ENCODE measurements at regions not wholly inside any gene's neighbourhood (a gene's known extent, or its start where the extent isn't known, plus 50 kb on each side); places are given as distances from the start of the nearest gene placed in this dataset.
"Not testable (repeated sequence)": the region's sequence is repeated elsewhere in the genome, so short reads cannot be mapped to it uniquely, and the experiment has no call there.

DNA sequence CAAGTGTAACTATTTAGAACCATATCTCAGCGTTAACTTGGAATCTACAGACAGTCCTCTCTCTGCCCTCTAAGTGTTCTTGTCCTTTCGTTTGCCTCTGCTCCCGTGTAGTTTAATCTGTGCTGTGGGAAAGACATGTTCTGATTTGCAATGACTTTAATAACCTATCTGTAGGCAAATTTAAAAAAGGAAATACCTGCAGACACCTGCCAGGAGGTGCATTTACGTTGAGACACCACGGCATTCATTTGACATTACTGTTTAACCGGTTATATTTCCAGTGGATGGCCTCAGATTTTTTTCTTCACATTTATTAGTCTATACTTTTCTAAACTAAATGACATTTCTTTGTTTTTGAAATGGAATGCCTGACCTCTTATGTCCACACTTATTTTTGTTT is 997.9 kb upstream of the PCDH7 start:
- Histone ChIP-seq H3K4me1 (ENCODE audit: control extremely low read depth in 1 of 4, control insufficient read depth in 4 of 4, insufficient read depth in 4 of 4, low read length in 3 of 4) (no peaks in the 10 kb centered on the region), H3K4me3 (ENCODE audit: control insufficient read depth in 1 of 7, extremely low read depth in 1 of 7, insufficient read depth in 4 of 7, low read depth in 2 of 7, low read length in 6 of 7) (no peak overlapping the region), H3K36me3 (ENCODE audit: control insufficient read depth in 4 of 4, insufficient read depth in 4 of 4, low read length in 3 of 4) (no peaks in the 10 kb centered on the region), H3K27ac (ENCODE audit: insufficient read depth in 1 of 2, low read depth in 1 of 2, low read length in 2 of 2, poor library complexity in 1 of 2, severe bottlenecking in 2 of 2) (no peak overlapping the region), H3K9me3 (ENCODE audit: control extremely low read depth in 1 of 5, control insufficient read depth in 4 of 5, insufficient read depth in 2 of 5, low read depth in 1 of 5, low read length in 4 of 5) (no peaks in the 10 kb centered on the region), H3K27me3 (replicated peaks in 2 of 5; ENCODE audit: control insufficient read depth in 4 of 5, insufficient read depth in 5 of 5, low read length in 4 of 5) (no peaks in the 10 kb centered on the region)
- WGBS (ENCODE audit: insufficient coverage) = 100% methylated on average over 5 of the region's 6 CpGs
- no peak for DNase-seq
- ChIA-PET POLR2A (no interaction called here), CTCF (no interaction called here)

DNA sequence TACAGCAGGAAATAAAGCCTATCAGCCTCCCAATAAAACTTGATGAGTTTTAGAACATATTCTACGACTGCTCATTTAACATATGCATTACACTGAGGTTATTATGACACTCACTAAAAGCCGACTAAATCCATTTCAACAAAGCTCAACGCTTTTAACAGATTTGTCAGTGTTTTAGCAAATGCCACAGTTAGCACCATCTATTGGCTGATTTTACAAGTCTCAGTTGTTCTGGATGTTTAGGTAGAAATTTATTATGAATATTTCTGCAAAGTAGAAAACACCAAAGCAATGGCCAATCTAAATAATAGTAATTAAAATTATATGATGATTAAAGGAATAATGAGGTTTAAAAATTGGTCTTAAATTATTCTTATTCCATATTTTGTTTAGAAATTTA is 993.2 kb upstream of the PCDH7 start:
- ChIA-PET POLR2A (no interaction called here), CTCF (interaction anchor here (0.6 to 1.0 kb wide), 2 partner anchors 9 to 10 kb away, joined by 3 read pairs; no protein-coding TSS in a partner anchor)
- H3K27me3 ChIP-seq (replicated peaks in 2 of 5; ENCODE audit: control insufficient read depth in 4 of 5, insufficient read depth in 5 of 5, low read length in 4 of 5) = no peaks in the 10 kb centered on the region
- no peak overlapping the region for H3K27ac ChIP-seq (ENCODE audit: insufficient read depth in 1 of 2, low read depth in 1 of 2, low read length in 2 of 2, poor library complexity in 1 of 2, severe bottlenecking in 2 of 2)
- no peaks in the 10 kb centered on the region for H3K36me3 ChIP-seq (ENCODE audit: control insufficient read depth in 4 of 4, insufficient read depth in 4 of 4, low read length in 3 of 4)
- no CpG with 5 or more reads among the region's 3 CpGs for WGBS (ENCODE audit: insufficient coverage)
- H3K4me3 ChIP-seq (ENCODE audit: control insufficient read depth in 1 of 7, extremely low read depth in 1 of 7, insufficient read depth in 4 of 7, low read depth in 2 of 7, low read length in 6 of 7) = no peak overlapping the region
- H3K9me3 ChIP-seq (ENCODE audit: control extremely low read depth in 1 of 5, control insufficient read depth in 4 of 5, insufficient read depth in 2 of 5, low read depth in 1 of 5, low read length in 4 of 5) = no peaks in the 10 kb centered on the region
- no peaks in the 10 kb centered on the region for H3K4me1 ChIP-seq (ENCODE audit: control extremely low read depth in 1 of 4, control insufficient read depth in 4 of 4, insufficient read depth in 4 of 4, low read length in 3 of 4)
- no peak for DNase-seq

- POLR2A ChIA-PET = no interaction called here
- H3K4me3 ChIP-seq (ENCODE audit: control insufficient read depth in 1 of 7, extremely low read depth in 1 of 7, insufficient read depth in 4 of 7, low read depth in 2 of 7, low read length in 6 of 7) = no peak overlapping the region
Measured at GRCh38 chr4:29734343-29735213, 985.6 kb upstream of the PCDH7 start.

DNA sequence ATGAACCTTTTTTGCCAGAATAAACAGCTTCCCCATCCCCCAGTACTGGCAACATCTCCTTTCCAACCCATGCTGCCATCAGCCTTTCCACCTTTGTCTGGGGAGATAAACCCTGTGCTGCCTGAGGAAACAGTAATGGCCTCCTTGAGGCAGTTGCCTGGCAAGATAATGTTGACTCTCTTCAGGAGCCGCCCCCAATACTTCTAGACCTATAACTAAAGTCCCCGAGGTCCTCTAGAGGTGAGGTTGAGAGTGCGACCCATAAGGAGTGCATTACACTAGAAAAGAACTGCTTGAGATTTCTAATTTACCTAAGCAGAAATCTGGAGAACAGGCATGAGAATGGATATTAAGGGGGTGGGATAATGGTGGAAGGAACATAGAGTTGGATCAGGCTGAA is 963.2 kb upstream of the PCDH7 start:
- no peaks in the 10 kb centered on the region for H3K9me3 ChIP-seq (ENCODE audit: control extremely low read depth in 1 of 5, control insufficient read depth in 4 of 5, insufficient read depth in 2 of 5, low read depth in 1 of 5, low read length in 4 of 5)
- ChIA-PET POLR2A (no interaction called here), CTCF (no interaction called here)
- no peaks in the 10 kb centered on the region for H3K4me1 ChIP-seq (ENCODE audit: control extremely low read depth in 1 of 4, control insufficient read depth in 4 of 4, insufficient read depth in 4 of 4, low read length in 3 of 4)
- DNase-seq = no peak
- H3K27ac ChIP-seq (ENCODE audit: insufficient read depth in 1 of 2, low read depth in 1 of 2, low read length in 2 of 2, poor library complexity in 1 of 2, severe bottlenecking in 2 of 2) = no peak overlapping the region
- WGBS (ENCODE audit: insufficient coverage) = 68% methylated on average over 2 of the region's 3 CpGs
- H3K27me3 ChIP-seq (replicated peaks in 2 of 5; ENCODE audit: control insufficient read depth in 4 of 5, insufficient read depth in 5 of 5, low read length in 4 of 5) = no peaks in the 10 kb centered on the region
- H3K4me3 ChIP-seq (ENCODE audit: control insufficient read depth in 1 of 7, extremely low read depth in 1 of 7, insufficient read depth in 4 of 7, low read depth in 2 of 7, low read length in 6 of 7) = no peak overlapping the region
- H3K36me3 ChIP-seq (ENCODE audit: control insufficient read depth in 4 of 4, insufficient read depth in 4 of 4, low read length in 3 of 4) = no peaks in the 10 kb centered on the region

More at GRCh38 chr4:29734343-29735213, 985.6 kb upstream of the PCDH7 start:
- Histone ChIP-seq H3K27ac (ENCODE audit: insufficient read depth in 1 of 2, low read depth in 1 of 2, low read length in 2 of 2, poor library complexity in 1 of 2, severe bottlenecking in 2 of 2) (no peak overlapping the region), H3K36me3 (ENCODE audit: control insufficient read depth in 4 of 4, insufficient read depth in 4 of 4, low read length in 3 of 4) (no peaks in the 10 kb centered on the region), H3K27me3 (replicated peaks in 2 of 5; ENCODE audit: control insufficient read depth in 4 of 5, insufficient read depth in 5 of 5, low read length in 4 of 5) (no peaks in the 10 kb centered on the region), H3K4me1 (ENCODE audit: control extremely low read depth in 1 of 4, control insufficient read depth in 4 of 4, insufficient read depth in 4 of 4, low read length in 3 of 4) (no peaks in the 10 kb centered on the region), H3K9me3 (ENCODE audit: control extremely low read depth in 1 of 5, control insufficient read depth in 4 of 5, insufficient read depth in 2 of 5, low read depth in 1 of 5, low read length in 4 of 5) (no peaks in the 10 kb centered on the region)
- 97% methylated on average over 4 of the region's 8 CpGs for WGBS (ENCODE audit: insufficient coverage)
- DNase-seq = no peak
- CTCF ChIA-PET = no interaction called here

DNA sequence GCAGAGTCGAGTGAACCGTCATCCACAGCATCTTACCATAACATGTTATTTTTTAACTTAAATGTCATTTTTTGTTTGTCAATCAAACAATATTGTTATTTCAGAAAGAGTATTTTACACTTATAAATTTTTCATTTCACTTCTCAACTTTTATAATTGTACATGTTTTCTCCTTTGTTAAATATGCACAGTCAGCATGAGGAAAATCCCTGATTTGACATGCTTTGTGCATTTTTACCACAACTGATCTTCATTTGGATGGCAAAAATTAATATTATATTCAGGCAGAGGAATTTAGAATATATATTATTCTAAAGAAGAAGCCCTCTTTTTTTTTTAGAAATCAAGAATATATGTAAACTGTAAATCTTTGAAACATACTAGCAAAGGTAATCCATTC is 958.0 kb upstream of the PCDH7 start:
- POLR2A ChIA-PET = no interaction called here
- Histone ChIP-seq H3K9me3 (ENCODE audit: control extremely low read depth in 1 of 5, control insufficient read depth in 4 of 5, insufficient read depth in 2 of 5, low read depth in 1 of 5, low read length in 4 of 5) (no peaks in the 10 kb centered on the region), H3K27me3 (replicated peaks in 2 of 5; ENCODE audit: control insufficient read depth in 4 of 5, insufficient read depth in 5 of 5, low read length in 4 of 5) (no peaks in the 10 kb centered on the region), H3K4me1 (ENCODE audit: control extremely low read depth in 1 of 4, control insufficient read depth in 4 of 4, insufficient read depth in 4 of 4, low read length in 3 of 4) (no peaks in the 10 kb centered on the region), H3K27ac (ENCODE audit: insufficient read depth in 1 of 2, low read depth in 1 of 2, low read length in 2 of 2, poor library complexity in 1 of 2, severe bottlenecking in 2 of 2) (no peak overlapping the region), H3K4me3 (ENCODE audit: control insufficient read depth in 1 of 7, extremely low read depth in 1 of 7, insufficient read depth in 4 of 7, low read depth in 2 of 7, low read length in 6 of 7) (no peak overlapping the region), H3K36me3 (ENCODE audit: control insufficient read depth in 4 of 4, insufficient read depth in 4 of 4, low read length in 3 of 4) (no peaks in the 10 kb centered on the region)
- DNase-seq = no peak
- CTCF ChIA-PET = no interaction called here
- WGBS (ENCODE audit: insufficient coverage) = no CpG with 5 or more reads among the region's 2 CpGs

GRCh38 chr4:29770627-29771026 is 949.5 kb upstream of the PCDH7 start:
- no peak overlapping the region for H3K4me3 ChIP-seq (ENCODE audit: control insufficient read depth in 1 of 7, extremely low read depth in 1 of 7, insufficient read depth in 4 of 7, low read depth in 2 of 7, low read length in 6 of 7)
- ChIA-PET POLR2A (no interaction called here), CTCF (no interaction called here)
- H3K27ac ChIP-seq (ENCODE audit: insufficient read depth in 1 of 2, low read depth in 1 of 2, low read length in 2 of 2, poor library complexity in 1 of 2, severe bottlenecking in 2 of 2) = no peak overlapping the region
- no peak for DNase-seq
- no peaks in the 10 kb centered on the region for H3K4me1 ChIP-seq (ENCODE audit: control extremely low read depth in 1 of 4, control insufficient read depth in 4 of 4, insufficient read depth in 4 of 4, low read length in 3 of 4)
- no peaks in the 10 kb centered on the region for H3K27me3 ChIP-seq (replicated peaks in 2 of 5; ENCODE audit: control insufficient read depth in 4 of 5, insufficient read depth in 5 of 5, low read length in 4 of 5)
- no peaks in the 10 kb centered on the region for H3K9me3 ChIP-seq (ENCODE audit: control extremely low read depth in 1 of 5, control insufficient read depth in 4 of 5, insufficient read depth in 2 of 5, low read depth in 1 of 5, low read length in 4 of 5)
- 89% methylated on average over 1 of the region's 2 CpGs for WGBS (ENCODE audit: insufficient coverage)
- H3K36me3 ChIP-seq (ENCODE audit: control insufficient read depth in 4 of 4, insufficient read depth in 4 of 4, low read length in 3 of 4) = no peaks in the 10 kb centered on the region

DNA sequence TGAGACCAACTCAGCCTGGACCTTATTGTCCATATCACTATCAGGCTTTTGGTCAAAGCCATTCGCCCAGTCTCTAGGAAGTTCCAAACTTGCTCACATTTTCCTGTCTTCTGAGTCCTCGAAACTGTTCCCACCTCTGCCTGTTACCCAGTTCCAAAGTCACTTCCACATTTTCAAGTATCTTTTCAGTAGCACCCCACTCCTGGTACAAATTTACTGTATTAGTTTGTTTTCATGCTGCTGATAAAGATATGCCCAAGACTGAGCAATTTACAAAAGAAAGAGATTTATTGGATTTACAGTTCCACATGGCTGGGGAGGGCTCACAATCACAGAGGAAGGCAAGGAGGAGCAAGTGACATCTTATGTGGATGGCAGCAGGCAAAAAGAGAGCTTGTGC is 932.0 kb upstream of the PCDH7 start:
- H3K36me3 ChIP-seq (ENCODE audit: control insufficient read depth in 4 of 4, insufficient read depth in 4 of 4, low read length in 3 of 4); H3K27me3 ChIP-seq (replicated peaks in 2 of 5; ENCODE audit: control insufficient read depth in 4 of 5, insufficient read depth in 5 of 5, low read length in 4 of 5); POLR2A ChIA-PET; H3K27ac ChIP-seq (ENCODE audit: insufficient read depth in 1 of 2, low read depth in 1 of 2, low read length in 2 of 2, poor library complexity in 1 of 2, severe bottlenecking in 2 of 2); H3K4me3 ChIP-seq (ENCODE audit: control insufficient read depth in 1 of 7, extremely low read depth in 1 of 7, insufficient read depth in 4 of 7, low read depth in 2 of 7, low read length in 6 of 7); DNase-seq; H3K4me1 ChIP-seq (ENCODE audit: control extremely low read depth in 1 of 4, control insufficient read depth in 4 of 4, insufficient read depth in 4 of 4, low read length in 3 of 4); H3K9me3 ChIP-seq (ENCODE audit: control extremely low read depth in 1 of 5, control insufficient read depth in 4 of 5, insufficient read depth in 2 of 5, low read depth in 1 of 5, low read length in 4 of 5); CTCF ChIA-PET: not testable (repeated sequence)
- 85% methylated on average over 2 of the region's 2 CpGs for WGBS (ENCODE audit: insufficient coverage)
